ENCODE measurements at regions not wholly inside any gene's neighbourhood (a gene's known extent, or its start where the extent isn't known, plus 50 kb on each side); places are given as distances from the start of the nearest gene placed in this dataset.

GRCh38 chr13:72113076-72113475 lies 246.1 kb upstream of the DACH1 start:
- no peak for TF ChIP-seq CTCF (IDR thresholded peaks at IDR 0.05; ENCODE audit: low read length)
- TF ChIP-seq EZH2 (IDR thresholded peaks at IDR 0.05; ENCODE audit: borderline replicate concordance, low read length): no peak

Data from OCI-LY1 (cell line).